ENCODE measurements at regions not wholly inside any gene's neighbourhood (a gene's known extent, or its start where the extent isn't known, plus 50 kb on each side); places are given as distances from the start of the nearest gene placed in this dataset.

- no peak for TF ChIP-seq EP300 (IDR thresholded peaks at IDR 0.05)
- TF ChIP-seq, protein P1, sequence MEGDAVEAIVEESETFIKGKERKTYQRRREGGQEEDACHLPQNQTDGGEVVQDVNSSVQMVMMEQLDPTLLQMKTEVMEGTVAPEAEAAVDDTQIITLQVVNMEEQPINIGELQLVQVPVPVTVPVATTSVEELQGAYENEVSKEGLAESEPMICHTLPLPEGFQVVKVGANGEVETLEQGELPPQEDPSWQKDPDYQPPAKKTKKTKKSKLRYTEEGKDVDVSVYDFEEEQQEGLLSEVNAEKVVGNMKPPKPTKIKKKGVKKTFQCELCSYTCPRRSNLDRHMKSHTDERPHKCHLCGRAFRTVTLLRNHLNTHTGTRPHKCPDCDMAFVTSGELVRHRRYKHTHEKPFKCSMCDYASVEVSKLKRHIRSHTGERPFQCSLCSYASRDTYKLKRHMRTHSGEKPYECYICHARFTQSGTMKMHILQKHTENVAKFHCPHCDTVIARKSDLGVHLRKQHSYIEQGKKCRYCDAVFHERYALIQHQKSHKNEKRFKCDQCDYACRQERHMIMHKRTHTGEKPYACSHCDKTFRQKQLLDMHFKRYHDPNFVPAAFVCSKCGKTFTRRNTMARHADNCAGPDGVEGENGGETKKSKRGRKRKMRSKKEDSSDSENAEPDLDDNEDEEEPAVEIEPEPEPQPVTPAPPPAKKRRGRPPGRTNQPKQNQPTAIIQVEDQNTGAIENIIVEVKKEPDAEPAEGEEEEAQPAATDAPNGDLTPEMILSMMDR (IDR thresholded peaks at IDR 0.05): no peak
- no peak for TF ChIP-seq POLR2A (IDR thresholded peaks at IDR 0.05)
These were observed 473.0 kb upstream of the STXBP6 start for GRCh38 chr14:25522926-25523325.
